ENCODE measurements at regions not wholly inside any gene's neighbourhood (a gene's known extent, or its start where the extent isn't known, plus 50 kb on each side); places are given as distances from the start of the nearest gene placed in this dataset.

DNA sequence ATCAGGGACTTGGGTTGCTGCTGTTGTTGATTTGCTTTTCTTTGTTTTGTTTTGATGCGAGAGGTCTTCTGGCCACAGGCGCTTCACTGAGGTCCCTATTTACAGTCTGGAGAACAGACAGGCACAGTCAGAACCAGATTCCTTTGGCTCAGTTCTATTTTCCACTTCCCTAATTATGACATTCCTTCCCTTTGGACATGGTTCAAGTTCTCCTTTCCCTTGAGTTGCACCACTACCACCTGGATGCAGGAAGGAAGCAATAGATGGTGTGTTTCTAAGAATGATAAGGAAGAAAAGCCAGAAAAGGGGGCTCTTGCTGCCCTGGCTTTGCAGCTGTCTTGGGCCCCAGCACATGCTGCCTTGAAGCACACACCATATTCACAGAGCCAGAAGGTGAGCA lies 160.6 kb downstream of the MAF start:
- no peak for DNase-seq

DNA sequence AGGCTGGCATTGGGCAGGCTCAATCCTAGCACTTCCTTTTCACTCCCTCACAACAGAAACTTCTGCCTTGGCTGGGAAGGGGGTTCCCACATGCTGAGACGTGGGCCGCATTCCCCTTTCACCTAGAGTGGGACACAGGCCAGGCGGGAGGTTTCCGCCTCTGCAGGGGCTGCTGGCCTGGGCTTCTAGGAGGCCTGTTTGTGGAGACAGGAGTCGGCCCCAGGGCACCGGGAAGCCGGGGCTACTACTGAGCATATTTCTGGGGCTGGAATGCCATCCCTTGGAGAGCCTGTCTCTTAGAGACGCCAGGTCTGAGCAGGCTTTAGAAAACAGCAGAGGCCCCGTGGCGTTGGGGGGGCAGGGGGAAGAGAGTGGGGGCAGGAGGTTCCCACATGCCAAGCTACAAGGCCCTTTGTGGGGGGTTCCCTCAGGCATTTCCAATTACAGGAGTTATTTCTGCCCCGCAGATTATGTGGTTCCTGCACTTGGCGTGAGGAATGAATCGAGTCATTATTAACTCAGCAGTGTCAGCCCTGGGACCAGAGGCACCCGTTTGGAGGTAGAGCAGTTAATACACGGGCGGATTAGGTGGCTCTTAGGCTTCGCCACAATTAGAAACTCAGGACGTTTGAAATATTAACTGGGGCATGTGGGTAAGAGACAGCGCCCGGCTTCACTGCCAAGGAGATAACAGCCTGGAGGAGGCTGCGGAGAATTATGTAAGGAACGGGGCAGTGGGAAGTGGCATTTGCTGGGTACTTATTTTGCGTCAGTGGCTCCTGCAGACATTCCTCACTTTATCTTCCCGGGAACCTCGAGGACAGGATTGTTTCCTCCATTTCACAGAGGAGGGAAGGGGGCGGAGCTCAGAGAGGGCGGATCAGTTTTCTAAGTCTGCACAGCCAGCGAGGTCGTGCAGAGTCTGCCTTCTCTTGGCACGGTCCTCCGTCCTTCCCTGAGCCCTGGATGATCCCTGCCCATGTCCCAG lies 162.5 kb downstream of the MAF start:
- DNase-seq = no peak

DNA sequence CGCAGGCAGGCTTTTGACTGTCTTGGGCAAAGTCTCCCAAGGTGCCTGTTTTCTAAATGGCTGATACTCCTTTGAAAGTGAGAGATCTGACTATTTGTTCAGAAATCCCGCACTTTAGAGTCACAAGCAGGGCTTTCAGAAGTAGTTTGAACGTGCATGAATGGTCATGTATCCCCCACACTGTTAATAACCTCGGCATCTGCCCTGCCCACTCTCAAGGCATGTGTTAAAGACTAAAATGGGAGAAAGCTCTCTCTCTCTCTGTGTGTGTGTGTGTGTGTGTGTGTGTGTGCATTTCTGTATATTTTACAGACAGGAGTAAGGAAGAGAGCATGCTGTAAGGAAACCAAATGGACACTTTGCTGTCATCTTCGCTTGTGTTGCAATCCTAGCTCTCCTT lies 163.7 kb downstream of the MAF start:
- no peak for DNase-seq

GRCh38 chr16:79434771-79435170 lies 165.8 kb downstream of the MAF start:
- no peak for DNase-seq

- no peak for DNase-seq
These were observed 166.4 kb downstream of the MAF start for GRCh38 chr16:79434092-79434491.

DNA sequence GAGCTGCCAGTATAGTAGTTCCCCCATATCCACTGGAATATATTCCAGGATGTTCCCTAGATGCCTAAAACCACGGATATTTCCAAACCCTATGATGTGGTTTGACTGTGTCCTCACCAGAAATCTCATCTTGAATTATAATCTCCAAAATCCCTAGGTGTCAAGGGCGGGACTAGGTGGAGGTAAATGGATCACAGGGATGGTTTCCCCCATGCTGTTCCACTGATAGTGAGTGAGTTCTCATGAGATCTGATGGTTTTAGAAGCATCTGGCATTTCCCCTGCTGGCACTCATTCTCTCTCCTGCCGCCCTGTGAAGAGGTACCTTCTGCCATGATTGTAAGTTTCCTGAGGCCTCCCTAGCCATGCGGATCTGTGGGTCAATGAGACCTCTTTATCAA lies 168.6 kb downstream of the MAF start:
- no peak for DNase-seq

DNA sequence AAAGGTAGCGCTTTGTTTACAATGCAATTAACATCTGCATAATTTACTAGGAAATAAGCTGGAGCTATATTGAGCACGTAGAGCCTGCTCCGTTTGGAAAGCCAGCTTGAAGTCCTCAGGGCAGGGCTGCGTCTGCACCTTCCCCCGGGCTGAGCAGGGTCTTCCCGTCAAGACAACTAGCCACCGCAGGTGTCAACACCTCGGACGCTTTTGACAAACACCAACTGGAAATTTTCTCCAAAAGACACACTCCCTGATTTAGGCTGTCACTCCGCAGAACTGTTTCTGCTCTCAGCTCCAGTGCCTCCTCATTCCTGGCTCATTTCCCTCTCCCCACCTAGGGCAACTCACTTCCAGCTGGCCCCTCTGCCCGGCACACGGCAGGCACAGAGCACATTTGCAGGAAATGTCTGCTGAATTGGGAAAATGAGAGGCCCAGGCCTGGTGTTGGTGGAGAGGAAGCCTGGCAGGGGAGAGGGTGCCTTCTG lies 170.3 kb downstream of the MAF start:
- no peak for DNase-seq

GRCh38 chr16:79429381-79430190 lies 171.0 kb downstream of the MAF start:
- DNase-seq = no peak

DNA sequence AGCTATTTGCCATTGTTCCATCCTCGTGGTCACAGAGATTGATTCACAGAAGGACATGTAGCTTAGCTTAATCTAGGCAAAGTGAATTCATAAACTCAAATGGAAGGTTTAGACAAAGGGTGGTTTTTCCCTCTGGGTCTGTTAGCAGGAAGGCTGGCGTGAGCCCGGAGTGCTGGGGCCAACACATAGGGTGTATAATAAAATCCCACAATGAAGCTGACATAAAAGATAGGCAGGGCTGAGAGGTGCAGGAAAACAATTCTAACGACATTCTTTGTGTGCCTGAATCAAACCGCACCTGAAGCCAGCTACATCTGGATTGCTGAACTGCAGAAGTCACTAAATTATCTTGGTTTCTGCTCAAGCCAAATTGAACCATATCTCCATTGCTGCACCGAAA lies 173.9 kb downstream of the MAF start:
- DNase-seq = no peak

DNA sequence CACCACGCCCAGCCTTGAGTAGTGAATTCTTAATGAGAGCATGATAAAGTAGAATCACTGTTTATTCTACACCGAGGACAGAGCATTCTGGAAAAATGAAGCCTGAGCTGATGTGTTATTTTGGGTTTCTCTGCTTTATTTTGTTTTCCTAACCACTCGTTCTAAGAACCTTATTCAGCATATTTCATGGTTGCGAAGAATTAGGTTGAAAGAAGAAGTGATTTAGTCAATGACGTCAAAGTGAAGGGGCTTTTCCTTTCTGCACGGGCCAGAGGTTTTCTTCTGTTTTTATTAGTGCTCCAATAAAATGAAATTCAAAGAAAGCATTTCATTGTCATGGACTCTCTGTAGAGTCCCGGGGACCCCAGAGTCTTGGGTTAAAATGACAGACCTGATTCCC lies 178.5 kb downstream of the MAF start:
- DNase-seq = no peak

- DNase-seq = no peak
These were observed 179.4 kb downstream of the MAF start for GRCh38 chr16:79421126-79421525.

- no peak for DNase-seq
These were observed 180.0 kb downstream of the MAF start for GRCh38 chr16:79420493-79420892.

DNA sequence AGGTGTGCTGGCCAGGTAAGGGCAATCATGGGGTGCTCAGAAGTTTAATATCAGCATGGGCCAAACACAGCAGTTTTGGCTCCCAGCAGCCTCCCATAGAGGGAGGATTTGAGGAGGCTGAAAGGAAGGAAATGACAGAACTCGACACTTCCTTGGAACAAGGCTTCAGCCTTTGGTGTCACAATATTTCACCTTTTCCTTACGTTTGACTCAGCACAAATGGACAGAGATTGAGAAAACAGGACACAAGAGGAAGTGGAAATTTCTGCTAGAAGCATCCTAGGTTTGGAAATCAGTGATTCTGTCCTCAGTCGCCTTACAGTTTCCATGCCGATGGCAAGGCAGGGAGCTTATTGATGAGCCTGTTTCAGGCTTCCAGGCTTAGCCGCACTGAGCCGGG lies 181.4 kb downstream of the MAF start:
- DNase-seq = no peak

GRCh38 chr16:79417601-79418008 lies 182.9 kb downstream of the MAF start:
- DNase-seq = no peak

- no peak for DNase-seq
These were observed 184.4 kb downstream of the MAF start for GRCh38 chr16:79415983-79416640.

- no peak for DNase-seq
These were observed 187.7 kb downstream of the MAF start for GRCh38 chr16:79412783-79413225.

GRCh38 chr16:79411805-79412204 lies 188.7 kb downstream of the MAF start:
- no peak for DNase-seq

- no peak for DNase-seq
These were observed 189.2 kb downstream of the MAF start for GRCh38 chr16:79411357-79411756.

- DNase-seq = no peak
These were observed 190.6 kb downstream of the MAF start for GRCh38 chr16:79409978-79410377.

- no peak for DNase-seq
These were observed 192.2 kb downstream of the MAF start for GRCh38 chr16:79408355-79408754.

DNA sequence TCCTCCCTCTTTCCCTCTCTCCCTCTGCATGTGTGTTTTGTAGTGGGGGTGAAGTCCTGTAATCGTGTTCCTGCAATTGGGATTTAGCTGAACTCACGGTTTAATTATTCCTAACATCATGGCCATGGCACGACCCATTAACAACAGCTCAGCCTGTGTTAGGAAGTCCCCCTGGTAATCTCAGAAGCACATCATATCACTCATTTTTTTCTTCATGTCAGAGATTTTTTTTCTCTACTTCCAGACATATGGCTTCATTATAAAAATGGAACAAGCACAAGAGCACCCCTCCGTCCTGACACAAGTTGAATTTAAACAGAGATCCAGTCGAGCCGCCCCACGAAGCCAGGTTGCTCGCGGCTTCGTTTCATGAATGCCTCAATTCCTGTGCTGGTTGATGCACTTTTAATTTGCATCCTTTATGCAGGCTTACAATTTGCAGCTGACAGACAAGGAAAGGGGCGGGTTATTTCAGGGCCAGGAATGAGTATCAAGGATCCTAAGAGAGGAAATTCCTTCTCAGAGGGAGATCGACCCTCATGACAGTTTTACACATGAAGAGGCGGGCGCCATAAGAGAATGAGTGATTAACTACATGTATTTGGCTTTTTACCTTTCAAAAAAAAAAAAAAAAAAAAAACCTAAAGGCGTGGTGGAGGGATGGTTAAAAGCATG lies 192.9 kb downstream of the MAF start:
- DNase-seq = no peak

- DNase-seq = no peak
These were observed 193.5 kb downstream of the MAF start for GRCh38 chr16:79407005-79407404.

GRCh38 chr16:79404571-79404970 lies 196.0 kb downstream of the MAF start:
- no peak for DNase-seq
